ENCODE measurements at regions not wholly inside any gene's neighbourhood (a gene's known extent, or its start where the extent isn't known, plus 50 kb on each side); places are given as distances from the start of the nearest gene placed in this dataset.
"Not testable (repeated sequence)": the region's sequence is repeated elsewhere in the genome, so short reads cannot be mapped to it uniquely, and the experiment has no call there.

- H3K36me3 ChIP-seq (ENCODE audit: control insufficient read depth in 2 of 2, extremely low read depth in 1 of 2, insufficient read depth in 2 of 2, low read length in 2 of 2): no peaks in the 10 kb centered on the region
- DNase-seq (ENCODE audit: low read depth, low spot score) (no peak), FAIRE-seq (no peak)
- no peaks in the 10 kb centered on the region for H3K9me3 ChIP-seq (ENCODE audit: control insufficient read depth, low read depth, low read length)
- H3K4me1 ChIP-seq (ENCODE audit: control insufficient read depth, extremely low read depth, insufficient read depth, low read length): no peaks in the 10 kb centered on the region
- H3K9ac ChIP-seq (ENCODE audit: control insufficient read depth, extremely low read depth, insufficient read depth, low read length): no peak overlapping the region
- H3K27ac ChIP-seq (ENCODE audit: control insufficient read depth, insufficient read depth, low read length): no peak overlapping the region
- H3K9me1 ChIP-seq (ENCODE audit: control insufficient read depth, extremely low read depth, insufficient read depth, low read length): no peaks in the 10 kb centered on the region
- no peak overlapping the region for H3K4me3 ChIP-seq (ENCODE audit: control insufficient read depth in 2 of 3, extremely low read depth in 1 of 3, insufficient read depth in 2 of 3, low read depth in 1 of 3, low read length in 3 of 3)
- no peaks in the 10 kb centered on the region for H4K20me1 ChIP-seq (ENCODE audit: control insufficient read depth, extremely low read depth, insufficient read depth, low read length)
- TF ChIP-seq EZH2 (IDR thresholded peaks at IDR 0.05; ENCODE audit: low read length): no peak
- no peak overlapping the region for H2AFZ ChIP-seq (ENCODE audit: control insufficient read depth, low read length)
- H3K4me2 ChIP-seq (ENCODE audit: control insufficient read depth, extremely low read depth, insufficient read depth, low read depth, low read length): no peak overlapping the region
- no peaks in the 10 kb centered on the region for H3K27me3 ChIP-seq (ENCODE audit: control insufficient read depth, extremely low read depth, insufficient read depth, low read length)
- H3K79me2 ChIP-seq (ENCODE audit: control insufficient read depth, insufficient read depth, low read length): no peaks in the 10 kb centered on the region
- dilution Hi-C loops (cut with MboI; ENCODE audit: extremely low pct_ligation_motif_present, low sequenced_read_pairs): no loop called here
These were observed 376.8 kb upstream of the FGF16 start for GRCh38 chrX:77070202-77070918.

- Histone ChIP-seq H3K4me3 (ENCODE audit: control insufficient read depth in 2 of 3, extremely low read depth in 1 of 3, insufficient read depth in 2 of 3, low read depth in 1 of 3, low read length in 3 of 3) (no peak overlapping the region), H3K4me2 (ENCODE audit: control insufficient read depth, extremely low read depth, insufficient read depth, low read depth, low read length) (no peak overlapping the region), H3K4me1 (ENCODE audit: control insufficient read depth, extremely low read depth, insufficient read depth, low read length) (no peaks in the 10 kb centered on the region), H3K27me3 (ENCODE audit: control insufficient read depth, extremely low read depth, insufficient read depth, low read length) (no peaks in the 10 kb centered on the region), H4K20me1 (ENCODE audit: control insufficient read depth, extremely low read depth, insufficient read depth, low read length) (no peaks in the 10 kb centered on the region), H3K79me2 (ENCODE audit: control insufficient read depth, insufficient read depth, low read length) (no peaks in the 10 kb centered on the region), H3K36me3 (ENCODE audit: control insufficient read depth in 2 of 2, extremely low read depth in 1 of 2, insufficient read depth in 2 of 2, low read length in 2 of 2) (no peaks in the 10 kb centered on the region), H2AFZ (ENCODE audit: control insufficient read depth, low read length) (no peak overlapping the region), H3K27ac (ENCODE audit: control insufficient read depth, insufficient read depth, low read length) (no peak overlapping the region), H3K9ac (ENCODE audit: control insufficient read depth, extremely low read depth, insufficient read depth, low read length) (no peak overlapping the region), H3K9me3 (ENCODE audit: control insufficient read depth, low read depth, low read length) (no peaks in the 10 kb centered on the region), H3K9me1 (ENCODE audit: control insufficient read depth, extremely low read depth, insufficient read depth, low read length) (no peaks in the 10 kb centered on the region)
- FAIRE-seq (no peak), DNase-seq (ENCODE audit: low read depth, low spot score) (no peak)
- TF ChIP-seq CTCF (optimal IDR thresholded peaks at IDR 0.05 in 1 of 3, IDR thresholded peaks at IDR 0.05 in 1 of 3, conservative IDR thresholded peaks at IDR 0.05 in 1 of 3; ENCODE audit: extremely low read depth in 1 of 3, insufficient read depth in 2 of 3, low read length in 3 of 3): no peak
- no peak for TF ChIP-seq EZH2 (IDR thresholded peaks at IDR 0.05; ENCODE audit: low read length)
- dilution Hi-C loops (cut with MboI; ENCODE audit: extremely low pct_ligation_motif_present, low sequenced_read_pairs): no loop called here
These were observed 370.3 kb upstream of the FGF16 start for GRCh38 chrX:77076896-77077295.

GRCh38 chrX:77081237-77081636 is 366.0 kb upstream of the FGF16 start:
- H3K9me1 ChIP-seq (ENCODE audit: control insufficient read depth, extremely low read depth, insufficient read depth, low read length); DNase-seq (ENCODE audit: low read depth, low spot score); H3K9ac ChIP-seq (ENCODE audit: control insufficient read depth, extremely low read depth, insufficient read depth, low read length); H3K36me3 ChIP-seq (ENCODE audit: control insufficient read depth in 2 of 2, extremely low read depth in 1 of 2, insufficient read depth in 2 of 2, low read length in 2 of 2); H3K27ac ChIP-seq (ENCODE audit: control insufficient read depth, insufficient read depth, low read length); H3K4me2 ChIP-seq (ENCODE audit: control insufficient read depth, extremely low read depth, insufficient read depth, low read depth, low read length); dilution Hi-C loops (cut with MboI; ENCODE audit: extremely low pct_ligation_motif_present, low sequenced_read_pairs); H3K4me3 ChIP-seq (ENCODE audit: control insufficient read depth in 2 of 3, extremely low read depth in 1 of 3, insufficient read depth in 2 of 3, low read depth in 1 of 3, low read length in 3 of 3); H3K27me3 ChIP-seq (ENCODE audit: control insufficient read depth, extremely low read depth, insufficient read depth, low read length); H2AFZ ChIP-seq (ENCODE audit: control insufficient read depth, low read length); H4K20me1 ChIP-seq (ENCODE audit: control insufficient read depth, extremely low read depth, insufficient read depth, low read length); H3K9me3 ChIP-seq (ENCODE audit: control insufficient read depth, low read depth, low read length); H3K79me2 ChIP-seq (ENCODE audit: control insufficient read depth, insufficient read depth, low read length); FAIRE-seq; H3K4me1 ChIP-seq (ENCODE audit: control insufficient read depth, extremely low read depth, insufficient read depth, low read length): not testable (repeated sequence)
